CD4-positive, CD25-positive, alpha-beta regulatory T cell (primary cell): ENCODE measurements at regions not wholly inside any gene's neighbourhood (a gene's known extent, or its start where the extent isn't known, plus 50 kb on each side); places are given as distances from the start of the nearest gene placed in this dataset.

ENCODE experiments used
- ATAC-seq, 2 donors: fragments of 150-1000 bp; cut with Tn5 transposase; one replicate each; pipeline ENCODE4 v1.10.0; 2021; ENCODE audit warnings: low read depth in 2 of 2, moderate number of reproducible peaks in 2 of 2, moderate library complexity in 1 of 2
- DNase-seq, 3 donors: peaks; one replicate each; pipeline versions ENCODE4 v3.0.0 to v3.0.0-alpha.2; 2012 to 2022; ENCODE audit warnings: mixed read lengths in 1 of 3
- H3K27ac ChIP-seq: one replicate; pipeline ENCODE4 v1.7.0; 2013; ENCODE audit warnings: mild to moderate bottlenecking, low read length; ENCODE audit not compliant: insufficient read depth, poor library complexity, severe bottlenecking
- H3K27me3 ChIP-seq: one replicate; pipeline ENCODE4 v1.7.0; 2013; ENCODE audit warnings: low read length; ENCODE audit not compliant: control insufficient read depth, insufficient read depth
- H3K36me3 ChIP-seq: one replicate; pipeline ENCODE4 v1.7.0; 2013; ENCODE audit warnings: mild to moderate bottlenecking, low read length, moderate library complexity; ENCODE audit not compliant: control insufficient read depth, insufficient read depth
- H3K4me1 ChIP-seq: 2 replicates; pipeline ENCODE4 v1.7.0; 2013; ENCODE audit warnings: mild to moderate bottlenecking, low read length; ENCODE audit not compliant: insufficient read depth, control insufficient read depth, poor library complexity, severe bottlenecking
- H3K4me3 ChIP-seq: one replicate; pipeline ENCODE4 v1.7.0; 2013; ENCODE audit warnings: low read depth, mild to moderate bottlenecking, low read length, moderate library complexity
- H3K9me3 ChIP-seq, 2 experiments: 1 replicate in 1 of 2; 2 replicates in 1 of 2; pipeline ENCODE4 v1.7.0; 2013; ENCODE audit warnings: low read length in 2 of 2, mild to moderate bottlenecking in 1 of 2, moderate library complexity in 1 of 2; ENCODE audit not compliant: control insufficient read depth in 2 of 2
- H3K27ac Mint-ChIP-seq, 3 donors: one replicate each; pipeline ENCODE4 v1.8.0; 2020 to 2022; ENCODE audit warnings: mild to moderate bottlenecking in 3 of 3, mixed read lengths in 3 of 3, moderate library complexity in 2 of 3
- H3K27me3 Mint-ChIP-seq: one replicate; pipeline ENCODE4 v1.8.0; 2022; ENCODE audit warnings: mild to moderate bottlenecking, mixed read lengths
- H3K36me3 Mint-ChIP-seq: one replicate; pipeline ENCODE4 v1.8.0; 2020; ENCODE audit warnings: mixed read lengths
- H3K4me1 Mint-ChIP-seq, 4 donors: one replicate each; pipeline ENCODE4 v1.8.0; 2020 to 2022; ENCODE audit warnings: mixed read lengths in 4 of 4, mild to moderate bottlenecking in 1 of 4
- H3K4me3 Mint-ChIP-seq, 4 donors: one replicate each; pipeline ENCODE4 v1.8.0; 2020 to 2022; ENCODE audit warnings: mild to moderate bottlenecking in 4 of 4, mixed read lengths in 4 of 4, moderate library complexity in 3 of 4
- H3K9me3 Mint-ChIP-seq, 7 donors: one replicate each; pipeline ENCODE4 v1.8.0; 2020 to 2022; ENCODE audit warnings: mixed read lengths in 7 of 7, mild to moderate bottlenecking in 3 of 7, moderate library complexity in 2 of 7

GRCh38 chr6:166004471-166004870 lies 163.2 kb downstream of the TBXT start:
- peaks cover 0 to 4% (median 1%) of the 10 kb centered on the region in 4 donors for H3K4me1 Mint-ChIP-seq
- no peak overlapping the region for H3K27ac Mint-ChIP-seq
- no peak overlapping the region for H3K4me3 ChIP-seq
- H3K27me3 ChIP-seq: peaks cover 6% of the 10 kb centered on the region
- peaks cover 41% of the 10 kb centered on the region for H3K27me3 Mint-ChIP-seq
- peaks cover 0 to 3% (median 0%) of the 10 kb centered on the region in 7 donors for H3K9me3 Mint-ChIP-seq
- H3K4me1 ChIP-seq: no peaks in the 10 kb centered on the region
- H3K4me3 Mint-ChIP-seq: no peak overlapping the region
- no peaks in the 10 kb centered on the region for H3K9me3 ChIP-seq
- ATAC-seq (no peak), DNase-seq (no peak)
- H3K36me3 Mint-ChIP-seq: no peaks in the 10 kb centered on the region
- no peak overlapping the region for H3K27ac ChIP-seq
- H3K36me3 ChIP-seq: no peaks in the 10 kb centered on the region

GRCh38 chr6:166003569-166003968 lies 164.1 kb downstream of the TBXT start:
- Mint-ChIP-seq H3K4me3 (no peak overlapping the region), H3K27me3 (peaks cover 36% of the 10 kb centered on the region), H3K36me3 (no peaks in the 10 kb centered on the region), H3K4me1 (peaks cover 0 to 3% (median under 1%) of the 10 kb centered on the region in 4 donors), H3K9me3 (peaks cover 0 to 3% (median 0%) of the 10 kb centered on the region in 7 donors), H3K27ac (peak overlapping the region in 1 of 3 donors; percentile 14)
- Histone ChIP-seq H3K4me1 (no peaks in the 10 kb centered on the region), H3K27ac (no peak overlapping the region), H3K9me3 (no peaks in the 10 kb centered on the region), H3K4me3 (no peak overlapping the region), H3K36me3 (no peaks in the 10 kb centered on the region), H3K27me3 (peaks cover 4% of the 10 kb centered on the region)
- ATAC-seq (no peak), DNase-seq (no peak)

GRCh38 chr6:166001359-166001758 lies 166.3 kb downstream of the TBXT start:
- no peak overlapping the region for H3K4me3 ChIP-seq
- H3K36me3 Mint-ChIP-seq: no peaks in the 10 kb centered on the region
- no peak overlapping the region for H3K4me3 Mint-ChIP-seq
- H3K27me3 ChIP-seq: no peaks in the 10 kb centered on the region
- H3K4me1 Mint-ChIP-seq: no peaks in the 10 kb centered on the region
- no peaks in the 10 kb centered on the region for H3K9me3 ChIP-seq
- peaks cover 0 to 3% (median 0%) of the 10 kb centered on the region in 7 donors for H3K9me3 Mint-ChIP-seq
- peaks cover 18% of the 10 kb centered on the region for H3K27me3 Mint-ChIP-seq
- no peak overlapping the region for H3K27ac Mint-ChIP-seq
- H3K27ac ChIP-seq: no peak overlapping the region
- H3K36me3 ChIP-seq: no peaks in the 10 kb centered on the region
- DNase-seq: no peak
- ATAC-seq: no peak
- no peaks in the 10 kb centered on the region for H3K4me1 ChIP-seq

GRCh38 chr6:165999279-165999678 lies 168.4 kb downstream of the TBXT start:
- no peaks in the 10 kb centered on the region for H3K4me1 ChIP-seq
- Mint-ChIP-seq H3K4me3 (no peak overlapping the region), H3K27ac (no peak overlapping the region), H3K36me3 (no peaks in the 10 kb centered on the region), H3K9me3 (peaks cover 0 to 3% (median 0%) of the 10 kb centered on the region in 7 donors), H3K27me3 (peaks cover 7% of the 10 kb centered on the region), H3K4me1 (no peaks in the 10 kb centered on the region)
- no peaks in the 10 kb centered on the region for H3K9me3 ChIP-seq
- H3K27ac ChIP-seq: no peak overlapping the region
- H3K27me3 ChIP-seq: no peaks in the 10 kb centered on the region
- H3K4me3 ChIP-seq: no peak overlapping the region
- DNase-seq (no peak), ATAC-seq (no peak)
- no peaks in the 10 kb centered on the region for H3K36me3 ChIP-seq

GRCh38 chr6:165998072-165998471 lies 169.6 kb downstream of the TBXT start:
- H3K4me3 ChIP-seq: no peak overlapping the region
- H3K36me3 ChIP-seq: no peaks in the 10 kb centered on the region
- Mint-ChIP-seq H3K4me1 (no peaks in the 10 kb centered on the region), H3K4me3 (no peak overlapping the region), H3K27me3 (peaks cover 4% of the 10 kb centered on the region), H3K36me3 (no peaks in the 10 kb centered on the region), H3K27ac (no peak overlapping the region), H3K9me3 (peaks cover 0 to 3% (median 0%) of the 10 kb centered on the region in 7 donors)
- no peaks in the 10 kb centered on the region for H3K9me3 ChIP-seq
- no peaks in the 10 kb centered on the region for H3K4me1 ChIP-seq
- H3K27ac ChIP-seq: no peak overlapping the region
- no peak for DNase-seq
- no peaks in the 10 kb centered on the region for H3K27me3 ChIP-seq
- no peak for ATAC-seq

GRCh38 chr6:165991341-165991740 lies 176.3 kb downstream of the TBXT start:
- no peak overlapping the region for H3K4me3 ChIP-seq
- Mint-ChIP-seq H3K36me3 (no peaks in the 10 kb centered on the region), H3K4me1 (peaks cover 0 to 11% (median 2%) of the 10 kb centered on the region in 4 donors), H3K27ac (no peak overlapping the region), H3K27me3 (peaks cover 32% of the 10 kb centered on the region), H3K9me3 (peaks cover 0 to 4% (median 0%) of the 10 kb centered on the region in 7 donors), H3K4me3 (no peak overlapping the region)
- H3K36me3 ChIP-seq: no peaks in the 10 kb centered on the region
- no peak for ATAC-seq
- no peaks in the 10 kb centered on the region for H3K4me1 ChIP-seq
- H3K9me3 ChIP-seq: no peaks in the 10 kb centered on the region
- H3K27me3 ChIP-seq: no peaks in the 10 kb centered on the region
- DNase-seq: no peak
- H3K27ac ChIP-seq: no peak overlapping the region

GRCh38 chr6:165990216-165990615 lies 177.4 kb downstream of the TBXT start:
- Mint-ChIP-seq H3K9me3 (peaks cover 0 to 4% (median 0%) of the 10 kb centered on the region in 7 donors), H3K4me1 (peaks cover 0 to 11% (median 2%) of the 10 kb centered on the region in 4 donors), H3K27ac (no peak overlapping the region), H3K27me3 (peaks cover 32% of the 10 kb centered on the region), H3K4me3 (peak overlapping the region in 1 of 4 donors; percentile 35), H3K36me3 (no peaks in the 10 kb centered on the region)
- Histone ChIP-seq H3K4me3 (no peak overlapping the region), H3K9me3 (no peaks in the 10 kb centered on the region), H3K27me3 (no peaks in the 10 kb centered on the region), H3K36me3 (no peaks in the 10 kb centered on the region), H3K4me1 (no peaks in the 10 kb centered on the region), H3K27ac (no peak overlapping the region)
- ATAC-seq: no peak
- DNase-seq: no peak

GRCh38 chr6:165988757-165989456 lies 178.7 kb downstream of the TBXT start:
- H3K27me3 Mint-ChIP-seq: peaks cover 32% of the 10 kb centered on the region
- H3K27ac Mint-ChIP-seq: no peak overlapping the region
- no peak overlapping the region for H3K4me3 Mint-ChIP-seq
- H3K4me1 ChIP-seq: no peaks in the 10 kb centered on the region
- no peaks in the 10 kb centered on the region for H3K36me3 Mint-ChIP-seq
- peaks cover 2% of the 10 kb centered on the region for H3K27me3 ChIP-seq
- no peak for DNase-seq
- H3K4me3 ChIP-seq: no peak overlapping the region
- no peaks in the 10 kb centered on the region for H3K36me3 ChIP-seq
- H3K9me3 ChIP-seq: no peaks in the 10 kb centered on the region
- H3K27ac ChIP-seq: no peak overlapping the region
- no peak for ATAC-seq
- H3K9me3 Mint-ChIP-seq: peaks cover 0 to 4% (median 0%) of the 10 kb centered on the region in 7 donors
- H3K4me1 Mint-ChIP-seq: peaks cover 0 to 11% (median 2%) of the 10 kb centered on the region in 4 donors
